ENCODE measurements at regions not wholly inside any gene's neighbourhood (a gene's known extent, or its start where the extent isn't known, plus 50 kb on each side); places are given as distances from the start of the nearest gene placed in this dataset.

DNA sequence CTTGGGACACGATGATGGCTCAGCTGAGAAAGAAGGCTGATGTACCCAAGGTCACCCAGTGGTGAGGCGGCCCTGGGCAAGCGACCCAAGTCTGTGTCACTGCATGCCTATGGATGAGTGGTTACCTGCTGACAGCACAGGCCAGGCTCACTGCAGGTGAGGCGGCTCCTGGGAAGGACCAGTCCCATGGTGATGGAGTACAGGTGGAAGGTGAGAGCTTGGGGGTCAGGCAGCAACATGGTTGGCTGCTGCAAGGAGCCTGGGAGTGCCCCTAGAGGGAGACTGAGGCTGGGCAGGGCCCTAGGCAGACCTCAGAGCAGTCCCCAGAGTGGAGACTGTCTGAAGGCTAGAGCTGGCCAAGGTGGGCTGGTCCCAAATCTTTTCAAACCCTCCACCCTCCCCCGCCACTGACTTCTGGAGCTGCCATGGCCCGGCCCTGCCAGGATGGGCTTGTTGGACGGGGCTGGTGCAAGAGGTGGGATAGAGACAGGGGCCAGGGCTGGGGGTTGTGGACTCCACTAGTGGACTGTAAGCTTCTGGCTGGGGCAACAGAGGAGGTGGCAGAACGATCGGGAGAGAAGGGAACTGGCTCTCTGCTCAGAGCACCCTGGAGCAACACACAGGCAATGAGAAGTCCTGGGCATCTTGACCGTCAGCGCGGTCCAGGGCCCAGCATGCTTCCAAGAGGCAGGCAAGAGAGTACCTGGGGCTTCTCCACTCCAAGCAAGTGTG lies 72.5 kb upstream of the SLC6A11 start:
- DNase-seq: no peak

DNA sequence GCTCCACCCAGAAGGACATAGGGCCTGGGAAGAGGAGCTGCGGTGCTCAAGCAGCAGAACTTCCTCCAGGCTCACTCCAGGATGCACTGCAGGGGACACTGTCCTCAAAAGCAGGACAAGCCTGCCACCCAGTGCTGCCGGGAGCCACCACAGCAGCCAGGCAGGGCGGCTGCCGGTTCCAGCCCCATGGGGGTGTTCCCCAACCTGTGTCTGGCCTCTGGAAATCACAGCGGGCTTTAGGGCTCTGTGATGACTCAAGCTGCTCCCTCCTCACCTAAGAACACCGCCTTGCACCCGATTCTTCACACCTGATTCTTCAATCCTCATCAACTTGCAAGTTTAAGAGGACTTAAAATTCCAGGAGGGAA lies 71.9 kb upstream of the SLC6A11 start:
- no peak for DNase-seq

DNA sequence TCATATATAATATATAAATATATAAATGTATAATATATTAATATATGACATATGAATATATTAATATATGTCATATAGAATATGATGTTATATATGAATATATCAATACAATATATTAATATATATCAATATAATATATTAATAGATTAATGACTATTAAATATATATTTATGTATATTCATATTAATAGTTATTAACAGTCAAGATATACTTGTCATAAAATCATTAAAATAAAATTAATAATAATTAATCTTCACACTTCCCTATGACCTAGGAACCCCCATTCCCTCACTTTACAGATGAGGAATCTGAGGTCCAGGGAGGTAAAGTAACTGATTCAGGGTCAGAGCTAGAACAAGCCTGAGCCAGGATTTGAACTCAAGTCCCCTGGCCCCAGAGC lies 70.6 kb upstream of the SLC6A11 start:
- no peak for DNase-seq

DNA sequence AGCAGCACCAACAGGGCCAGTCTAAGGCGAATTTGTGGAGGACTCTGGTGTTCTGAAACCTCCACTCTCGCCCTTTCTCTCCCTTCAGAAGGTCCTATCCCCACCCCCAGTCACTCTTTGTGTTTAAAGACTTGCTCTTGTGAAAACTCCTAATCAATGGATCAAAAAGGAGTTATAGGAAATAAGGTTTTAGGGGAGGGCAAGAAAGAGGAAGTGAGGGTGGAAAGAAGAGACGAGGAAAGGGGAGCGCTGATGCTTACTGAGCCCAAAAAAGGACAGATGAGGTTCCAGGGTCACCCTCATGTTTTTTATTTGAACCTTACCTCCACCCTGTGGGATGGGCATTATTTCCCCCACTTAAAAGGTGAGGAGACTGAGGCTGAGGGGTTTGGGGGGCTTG lies 70.0 kb upstream of the SLC6A11 start:
- no peak for DNase-seq

DNA sequence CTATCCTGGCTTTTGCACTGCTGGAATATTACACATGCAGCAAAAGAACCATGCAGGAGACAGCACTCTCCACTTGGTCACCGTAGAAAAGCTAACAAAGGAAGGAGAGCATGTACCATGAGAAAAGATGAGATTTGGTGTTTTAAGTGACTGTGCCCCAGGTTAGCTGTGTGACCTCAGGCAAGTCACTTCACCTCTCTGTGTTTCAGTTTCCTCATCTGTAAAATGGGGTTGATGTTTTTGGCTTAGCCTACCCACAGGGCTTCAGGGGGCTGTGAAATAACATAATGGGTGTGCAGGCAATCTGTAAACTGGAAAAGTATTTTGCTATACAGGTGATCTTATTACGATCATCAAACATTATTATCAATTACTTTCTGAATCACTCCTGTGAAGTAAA lies 69.3 kb upstream of the SLC6A11 start:
- DNase-seq: no peak

DNA sequence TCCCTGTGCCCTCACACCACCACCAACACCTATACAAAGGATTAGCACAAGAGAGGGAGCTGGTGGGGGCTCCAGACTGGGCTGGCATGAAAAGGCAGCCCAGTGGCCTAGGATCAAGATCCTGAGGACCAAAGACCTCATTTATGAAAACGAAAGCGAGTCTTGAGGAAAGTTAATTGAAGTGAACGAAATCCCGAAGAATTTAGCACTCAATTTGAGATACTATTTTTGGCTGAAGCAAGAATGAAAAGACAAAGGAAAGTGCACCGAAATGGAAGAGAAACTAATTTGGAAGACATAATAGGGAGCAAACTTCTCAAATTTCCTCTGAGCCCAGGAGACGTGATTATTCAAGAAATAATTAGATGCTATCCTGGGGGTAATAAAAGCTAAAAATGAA lies 68.7 kb upstream of the SLC6A11 start:
- no peak for DNase-seq

DNA sequence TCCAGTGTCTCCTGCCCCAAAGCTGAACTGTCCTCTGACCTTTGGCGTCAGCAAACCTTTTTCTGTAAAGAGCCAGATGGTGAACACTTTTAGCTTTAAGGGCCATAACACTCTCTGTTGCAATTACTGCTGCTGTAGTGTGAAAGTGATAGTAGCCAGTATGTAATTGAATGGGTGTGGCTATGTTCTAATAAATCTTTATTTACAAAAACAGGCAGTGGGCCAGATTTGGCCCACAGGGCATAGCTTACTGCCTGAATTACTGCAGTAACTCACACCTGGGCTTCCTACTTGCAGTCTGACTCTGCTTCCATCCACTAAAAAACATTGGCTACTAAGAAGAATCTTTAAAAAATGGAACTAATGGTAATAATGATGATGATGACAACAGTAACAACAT lies 68.0 kb upstream of the SLC6A11 start:
- no peak for DNase-seq

DNA sequence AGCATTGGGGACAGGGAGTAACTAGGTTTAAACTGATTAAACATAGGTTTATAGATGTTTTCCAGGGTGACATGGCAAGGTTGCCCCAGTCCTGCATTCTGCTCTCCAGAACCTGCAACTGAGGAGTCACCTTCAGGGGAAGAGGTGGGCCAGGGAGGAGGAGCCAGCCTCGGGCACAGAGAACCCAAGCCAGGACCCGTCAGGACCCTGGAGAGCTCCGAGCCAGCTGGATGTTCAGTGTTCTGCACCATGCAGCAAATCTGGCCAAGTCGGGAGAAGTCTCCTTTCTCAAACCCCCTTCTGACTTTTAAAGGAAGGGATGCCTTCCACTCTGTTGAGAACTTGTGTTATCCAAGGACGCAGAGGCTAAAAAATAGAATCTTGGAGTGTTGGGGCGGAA lies 62.1 kb upstream of the SLC6A11 start:
- DNase-seq: peak; percentile 7

DNA sequence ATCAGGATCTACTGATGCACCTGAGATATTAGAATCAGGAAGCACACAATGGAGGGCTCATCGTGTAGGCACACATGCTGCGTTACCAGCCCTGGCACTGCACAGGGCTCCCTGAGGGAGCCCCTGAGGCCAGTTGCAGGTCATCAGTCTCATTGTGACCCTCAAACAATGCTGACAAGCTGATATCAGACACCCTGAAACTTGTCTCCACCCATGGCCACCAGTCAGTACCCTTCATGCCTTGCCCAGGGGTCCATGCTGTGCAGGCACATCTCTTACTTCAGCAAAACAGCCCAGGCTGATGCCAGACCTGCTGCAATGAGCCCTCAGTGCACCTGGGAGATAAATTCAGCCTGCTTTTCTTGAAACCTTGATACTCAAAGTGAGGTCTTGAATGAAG lies 59.5 kb upstream of the SLC6A11 start:
- DNase-seq: no peak

DNA sequence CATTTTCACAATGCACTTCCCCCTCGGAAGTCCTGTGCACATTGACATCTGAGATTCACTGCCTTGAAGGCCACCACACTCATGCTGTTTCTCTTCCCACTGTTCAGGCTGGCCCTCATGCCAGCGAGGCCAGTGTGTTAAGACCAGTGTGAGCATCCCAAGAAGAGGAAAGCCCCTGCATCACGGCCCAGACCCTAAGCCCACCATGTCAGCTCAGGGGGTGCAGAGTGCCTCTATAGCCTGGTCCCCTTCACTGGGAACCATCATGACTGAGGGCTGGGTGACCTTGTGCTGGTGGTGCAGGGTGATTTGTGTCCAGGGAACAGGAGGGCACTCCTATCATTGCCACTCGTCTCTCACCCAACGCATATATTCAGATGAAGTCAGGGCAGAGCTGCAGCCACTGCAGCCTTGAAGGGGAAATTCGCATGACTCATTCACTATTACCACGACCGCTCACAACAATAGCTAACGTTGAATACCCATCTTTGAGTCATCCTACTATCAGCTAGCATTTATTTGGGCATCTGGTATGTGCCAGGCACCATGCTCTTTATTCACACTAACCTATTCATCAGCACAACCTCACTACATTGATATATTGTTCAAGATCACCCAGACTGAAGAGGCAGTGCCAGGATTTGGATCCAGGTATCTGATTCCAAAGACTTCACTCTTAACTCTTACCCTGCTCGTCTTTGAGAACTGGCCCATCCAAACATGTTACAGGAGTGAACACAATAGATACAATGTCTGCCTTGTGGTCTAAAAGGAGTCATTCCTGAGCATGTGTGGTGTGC lies 58.8 kb upstream of the SLC6A11 start:
- no peak for DNase-seq

DNA sequence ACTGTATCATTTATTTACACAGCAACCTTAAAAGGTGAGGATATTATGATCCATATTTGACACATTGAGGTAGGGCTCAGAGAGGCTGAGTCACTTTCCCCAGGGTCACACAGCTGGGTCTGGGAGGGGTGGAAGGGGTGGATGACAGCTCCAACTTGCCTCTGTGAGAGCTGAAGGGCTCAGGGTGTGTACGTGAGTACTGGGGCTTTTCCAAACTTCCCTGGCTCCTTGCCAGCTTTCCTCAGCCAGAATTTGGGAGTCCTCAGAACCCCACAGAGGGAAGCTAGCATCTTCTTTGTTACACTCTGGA lies 58.3 kb upstream of the SLC6A11 start:
- DNase-seq: no peak

DNA sequence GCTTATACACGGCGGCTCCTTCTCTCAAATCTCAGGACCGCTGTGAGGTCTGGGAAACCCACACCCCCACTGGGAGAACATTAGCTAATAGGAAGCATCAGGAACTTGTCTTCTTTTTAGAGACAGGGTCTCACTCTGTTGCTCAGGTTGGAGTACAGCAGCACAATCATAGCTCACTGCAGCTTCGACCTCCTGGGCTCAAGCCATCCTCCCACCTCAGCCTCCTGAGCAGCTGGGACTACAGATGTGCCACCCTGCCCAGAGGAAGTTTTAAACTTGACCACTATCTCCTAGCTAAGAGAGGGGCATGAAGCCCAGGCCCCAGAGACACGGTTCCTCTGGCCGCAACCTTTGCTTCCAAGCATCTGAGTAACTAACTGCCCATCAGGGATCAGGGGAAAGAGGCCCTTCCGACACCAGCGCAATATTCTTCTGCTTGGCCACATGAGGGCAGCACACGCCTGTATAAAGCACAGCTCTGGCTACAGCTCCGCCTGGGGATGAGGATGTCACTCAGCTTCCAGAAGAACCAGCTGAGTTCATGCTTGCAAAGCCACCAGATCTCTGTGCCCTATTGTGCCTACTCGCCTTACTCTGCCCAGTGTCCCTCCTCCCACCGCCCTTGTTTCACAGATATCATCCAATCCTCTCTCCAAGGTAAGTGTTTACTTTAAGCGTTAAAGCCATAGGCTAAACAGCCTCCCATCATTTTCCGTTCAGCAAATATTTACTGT lies 57.6 kb upstream of the SLC6A11 start:
- peak; percentile 22 for DNase-seq

DNA sequence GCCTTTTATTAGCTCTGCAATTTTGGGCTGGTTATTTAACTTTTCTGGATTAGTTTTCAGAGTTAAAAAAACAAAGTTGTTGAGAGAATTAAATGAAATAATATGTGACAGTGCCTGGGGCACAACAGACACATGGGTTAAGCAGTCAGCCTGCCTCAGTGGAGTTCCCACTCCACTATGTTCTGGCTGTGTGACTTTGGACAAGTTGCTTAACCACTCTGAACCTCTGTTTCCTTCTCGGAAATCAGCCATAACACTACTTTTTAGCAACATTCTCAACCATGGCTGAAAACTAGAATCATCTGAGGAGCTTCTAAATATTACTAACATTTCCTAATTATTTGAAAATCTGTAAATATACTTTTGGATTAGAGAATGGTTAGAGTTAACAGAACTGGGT lies 56.5 kb upstream of the SLC6A11 start:
- no peak for DNase-seq

DNA sequence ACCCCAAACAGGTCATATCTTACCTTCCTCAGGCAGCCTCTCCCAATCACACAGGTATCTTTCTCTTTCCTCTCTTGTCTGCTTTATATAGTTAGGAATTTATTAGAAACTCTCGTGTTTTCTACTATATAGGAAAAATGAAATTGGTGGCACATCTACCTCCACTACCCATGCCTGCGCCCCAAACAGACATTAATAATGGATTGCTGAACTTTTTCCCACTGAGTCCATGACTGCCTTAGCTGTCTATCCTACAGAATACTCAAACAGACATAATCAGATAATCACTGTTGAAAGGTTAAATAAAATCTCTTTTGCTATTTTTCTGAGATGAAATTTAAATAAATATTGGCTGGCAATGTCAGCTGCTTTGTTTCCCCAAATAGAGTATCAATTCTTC lies 55.8 kb upstream of the SLC6A11 start:
- DNase-seq: no peak

DNA sequence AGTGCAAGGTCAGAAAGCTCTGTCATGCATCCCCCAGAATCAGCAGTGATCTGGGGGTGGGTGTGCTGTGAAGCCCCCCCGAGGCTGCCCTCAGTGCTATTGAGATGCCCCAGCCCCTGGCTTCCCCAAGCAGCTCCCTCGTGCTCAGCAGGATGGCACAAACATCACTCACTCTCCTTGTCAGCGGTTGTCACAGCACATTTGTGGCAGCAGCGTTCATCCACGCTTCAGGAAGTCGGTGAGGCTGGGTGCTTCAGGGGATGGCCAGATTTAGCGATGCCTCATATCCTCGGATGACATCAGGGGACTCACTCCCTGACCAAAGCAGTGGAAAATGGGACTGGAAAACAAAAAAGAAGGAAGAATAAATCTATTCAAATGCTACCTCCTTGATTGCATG lies 54.4 kb upstream of the SLC6A11 start:
- DNase-seq: no peak

DNA sequence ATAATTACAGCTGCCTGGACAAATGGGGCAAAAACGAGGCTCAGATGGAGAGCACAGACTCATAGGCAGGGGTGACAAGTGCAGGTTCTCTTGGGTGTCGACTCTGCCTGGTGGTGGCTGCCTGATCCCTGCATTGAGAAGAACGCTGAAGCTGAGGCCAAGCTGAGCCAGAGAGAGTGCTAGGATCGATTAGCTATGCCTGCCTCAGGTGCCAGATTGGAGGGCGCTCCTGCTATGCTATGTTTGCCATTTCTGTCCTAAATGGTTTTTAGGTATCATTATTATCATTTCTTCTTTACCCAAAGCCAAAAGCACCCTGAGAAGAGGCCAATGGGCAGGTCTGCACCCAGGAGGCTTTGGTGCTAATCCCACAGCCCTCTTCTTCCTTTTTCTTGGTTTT lies 53.9 kb upstream of the SLC6A11 start:
- no peak for DNase-seq

DNA sequence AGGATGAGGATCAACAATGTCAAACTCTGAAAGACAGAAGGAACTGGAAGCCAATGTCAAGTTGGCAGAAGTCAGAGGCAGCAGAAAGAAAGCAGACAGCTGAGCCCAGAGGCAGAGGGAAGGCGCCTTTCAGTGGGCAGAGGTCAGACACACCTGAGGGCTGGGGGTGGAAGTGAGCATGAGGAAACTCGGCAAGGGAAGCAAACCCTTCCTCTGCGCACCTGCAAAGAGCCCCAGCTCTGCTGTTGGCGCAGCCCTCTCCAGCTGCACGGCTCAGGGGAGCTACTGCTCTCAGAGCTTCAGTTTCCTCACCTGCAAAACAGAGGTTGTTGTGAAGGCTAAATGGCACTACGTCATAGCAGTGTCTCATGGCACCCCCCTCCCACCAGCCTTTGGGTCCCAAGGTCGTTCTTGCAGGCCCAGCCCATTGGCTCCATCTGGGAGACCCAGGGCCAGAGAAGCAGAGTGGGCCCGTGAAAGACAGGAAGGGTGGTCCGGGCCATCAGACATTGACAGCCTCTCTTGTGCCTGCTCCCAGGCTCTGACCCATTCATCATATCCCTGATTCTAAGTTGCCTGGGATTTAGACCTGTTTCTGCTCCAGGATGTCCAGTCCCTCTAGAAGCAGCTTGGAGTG lies 53.3 kb upstream of the SLC6A11 start:
- DNase-seq: no peak

DNA sequence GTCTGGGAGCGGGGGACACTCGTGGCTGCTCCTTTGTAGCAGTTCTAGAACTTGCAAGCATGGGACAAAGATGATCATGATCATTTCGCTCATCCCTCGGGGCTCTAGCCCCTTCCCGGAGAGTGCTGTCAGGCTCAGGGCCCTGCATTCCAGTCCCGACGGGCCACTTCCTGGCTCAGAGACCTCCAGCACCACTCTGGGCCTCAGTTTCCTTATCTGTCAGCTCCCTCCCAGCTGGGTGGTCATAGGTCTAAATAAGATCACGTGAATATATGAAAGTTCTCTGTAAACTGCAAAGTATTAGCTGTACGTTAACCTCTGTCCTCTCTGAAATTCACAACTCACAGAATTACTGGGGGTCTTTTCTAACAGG lies 52.8 kb upstream of the SLC6A11 start:
- no peak for DNase-seq

DNA sequence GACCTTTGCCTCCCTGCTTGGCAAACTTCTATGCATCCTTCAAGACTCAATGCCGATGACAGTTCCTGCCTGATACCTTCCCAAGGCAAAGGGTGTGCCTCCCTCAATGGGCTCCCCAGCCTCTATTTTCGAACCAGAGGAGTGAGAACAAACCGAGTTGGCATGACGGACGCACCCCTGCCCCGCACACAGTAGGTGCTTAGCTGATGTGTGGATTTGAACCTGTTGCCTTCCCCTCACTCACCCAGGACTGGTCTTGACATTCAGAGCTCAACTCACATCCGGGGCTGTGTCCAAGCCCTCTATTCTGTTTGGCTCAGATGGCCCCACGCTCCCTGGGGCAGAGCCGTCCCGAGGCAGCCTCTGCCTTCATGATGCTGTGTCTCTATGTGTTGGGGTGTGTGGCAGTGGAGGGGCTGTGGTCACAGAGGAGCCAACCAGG lies 52.2 kb upstream of the SLC6A11 start:
- DNase-seq: no peak

DNA sequence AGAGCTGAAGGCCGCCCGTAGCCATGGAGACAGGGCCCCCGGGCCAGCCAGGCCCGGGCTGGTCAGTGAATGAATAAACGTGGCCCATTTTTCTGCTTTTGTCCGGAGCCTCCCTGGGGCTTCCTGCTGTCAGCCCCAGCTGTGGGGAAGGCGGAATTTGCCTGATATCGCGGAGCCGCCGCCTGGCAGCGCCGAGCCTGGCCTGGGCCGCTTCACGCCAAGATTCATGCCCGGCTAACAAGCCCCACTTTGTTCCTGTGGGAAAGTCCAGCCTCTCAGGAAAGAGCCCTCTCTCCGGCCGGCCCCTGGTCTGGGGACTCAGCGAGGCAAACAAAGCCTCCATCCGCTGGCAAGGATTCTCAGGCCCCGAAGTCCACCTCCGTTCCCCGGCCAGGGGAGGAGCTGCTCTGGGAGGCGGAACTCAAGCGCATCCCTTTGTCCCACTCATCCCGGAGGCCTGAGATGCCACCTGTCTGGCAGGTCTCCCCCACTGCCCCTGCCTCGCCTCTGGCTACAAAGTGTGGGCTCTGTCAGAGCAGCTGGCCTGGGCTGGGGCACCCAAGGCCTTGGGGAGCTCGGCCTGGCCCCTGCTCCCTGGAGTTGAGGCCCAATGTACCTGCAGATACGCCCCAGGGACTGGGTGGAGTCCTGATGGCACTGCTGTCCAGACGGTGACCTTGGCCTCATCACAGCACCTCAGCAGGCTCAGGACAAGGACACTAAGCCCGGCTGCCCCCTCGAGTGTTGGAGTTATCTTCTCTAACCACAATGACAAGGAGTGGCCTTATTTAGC lies 51.6 kb upstream of the SLC6A11 start:
- no peak for DNase-seq

DNA sequence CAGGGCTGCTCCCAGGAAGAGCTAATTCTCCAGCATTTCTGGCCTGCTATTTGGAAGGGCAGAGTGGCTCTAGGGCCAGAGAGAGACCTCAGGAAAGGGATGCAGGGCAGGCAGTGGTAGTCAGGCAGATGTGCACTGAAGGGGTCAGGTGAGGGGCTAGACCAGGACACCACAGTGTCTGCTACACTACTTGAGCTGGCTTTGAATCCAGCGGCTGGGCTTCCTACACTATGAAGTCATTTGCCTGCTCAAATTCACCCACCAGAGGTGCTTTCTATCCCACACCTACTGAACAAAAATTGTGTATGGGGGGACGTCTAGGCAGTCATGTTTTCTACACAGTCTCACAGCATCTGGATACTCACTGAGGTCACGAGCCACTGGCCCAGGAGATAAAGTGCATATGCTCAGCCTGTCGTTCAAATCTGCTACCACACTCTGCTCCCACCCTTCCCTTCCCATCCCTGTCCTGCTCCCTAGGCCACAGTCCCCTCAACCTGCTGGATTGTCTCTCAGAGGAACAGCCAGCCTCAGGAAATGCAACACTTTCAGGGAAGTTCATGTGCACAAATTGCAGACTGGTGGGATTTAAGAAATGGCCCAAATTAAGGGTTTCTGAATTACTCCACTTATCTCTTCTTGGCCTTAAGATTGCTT lies 49.9 kb upstream of the SLC6A11 start:
- DNase-seq: no peak

Data from activated T-cell treated with anti-CD3 and anti-CD28 coated beads for 4 hours (primary cell).